ENCODE measurements at regions not wholly inside any gene's neighbourhood (a gene's known extent, or its start where the extent isn't known, plus 50 kb on each side); places are given as distances from the start of the nearest gene placed in this dataset.

DNA sequence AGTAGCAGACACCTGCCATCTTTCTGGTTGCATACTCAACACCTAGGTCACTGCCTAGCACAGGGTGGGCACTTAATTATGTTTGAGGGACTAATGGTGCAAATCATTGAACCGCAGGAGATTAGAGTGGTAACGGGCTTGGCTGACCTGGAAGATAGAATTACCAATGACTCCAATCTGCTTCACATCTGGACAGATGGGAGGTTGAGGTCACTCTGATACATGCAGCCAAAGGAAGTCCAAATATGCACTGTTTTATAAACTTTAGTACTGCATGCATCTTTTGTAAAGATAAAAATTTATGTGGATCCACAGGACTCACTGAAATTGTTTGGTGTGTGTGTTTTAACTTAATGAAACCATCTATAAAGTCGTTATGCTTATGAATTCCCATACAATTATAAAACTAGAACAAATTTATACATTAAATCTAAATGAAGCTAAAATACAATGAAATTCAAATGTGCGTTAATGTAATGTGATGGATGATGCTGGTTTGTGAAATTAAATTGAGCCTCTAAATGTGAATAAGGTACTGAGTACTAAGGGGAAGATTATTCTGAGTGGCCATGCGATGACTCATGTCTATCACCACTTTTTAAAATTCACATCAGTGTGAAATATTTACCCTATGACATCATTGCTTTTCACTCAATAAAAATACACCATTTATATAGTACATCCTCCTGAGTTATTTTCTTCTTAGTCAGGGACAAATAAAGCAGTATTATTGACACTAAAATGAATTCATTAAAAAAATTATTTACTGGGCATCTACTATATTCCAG lies 224.7 kb upstream of the FAM78B start:
- TF ChIP-seq MBD4 (IDR thresholded peaks at IDR 0.05; ENCODE audit: borderline replicate concordance, low read length) = no peak
- no peak for TF ChIP-seq CC2D1A (CRISPR knock-in tag; IDR thresholded peaks at IDR 0.05)
- TF ChIP-seq, protein P1, sequence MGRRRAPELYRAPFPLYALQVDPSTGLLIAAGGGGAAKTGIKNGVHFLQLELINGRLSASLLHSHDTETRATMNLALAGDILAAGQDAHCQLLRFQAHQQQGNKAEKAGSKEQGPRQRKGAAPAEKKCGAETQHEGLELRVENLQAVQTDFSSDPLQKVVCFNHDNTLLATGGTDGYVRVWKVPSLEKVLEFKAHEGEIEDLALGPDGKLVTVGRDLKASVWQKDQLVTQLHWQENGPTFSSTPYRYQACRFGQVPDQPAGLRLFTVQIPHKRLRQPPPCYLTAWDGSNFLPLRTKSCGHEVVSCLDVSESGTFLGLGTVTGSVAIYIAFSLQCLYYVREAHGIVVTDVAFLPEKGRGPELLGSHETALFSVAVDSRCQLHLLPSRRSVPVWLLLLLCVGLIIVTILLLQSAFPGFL (CRISPR knock-in tag; IDR thresholded peaks at IDR 0.05) = no peak
- TF ChIP-seq, protein P2, sequence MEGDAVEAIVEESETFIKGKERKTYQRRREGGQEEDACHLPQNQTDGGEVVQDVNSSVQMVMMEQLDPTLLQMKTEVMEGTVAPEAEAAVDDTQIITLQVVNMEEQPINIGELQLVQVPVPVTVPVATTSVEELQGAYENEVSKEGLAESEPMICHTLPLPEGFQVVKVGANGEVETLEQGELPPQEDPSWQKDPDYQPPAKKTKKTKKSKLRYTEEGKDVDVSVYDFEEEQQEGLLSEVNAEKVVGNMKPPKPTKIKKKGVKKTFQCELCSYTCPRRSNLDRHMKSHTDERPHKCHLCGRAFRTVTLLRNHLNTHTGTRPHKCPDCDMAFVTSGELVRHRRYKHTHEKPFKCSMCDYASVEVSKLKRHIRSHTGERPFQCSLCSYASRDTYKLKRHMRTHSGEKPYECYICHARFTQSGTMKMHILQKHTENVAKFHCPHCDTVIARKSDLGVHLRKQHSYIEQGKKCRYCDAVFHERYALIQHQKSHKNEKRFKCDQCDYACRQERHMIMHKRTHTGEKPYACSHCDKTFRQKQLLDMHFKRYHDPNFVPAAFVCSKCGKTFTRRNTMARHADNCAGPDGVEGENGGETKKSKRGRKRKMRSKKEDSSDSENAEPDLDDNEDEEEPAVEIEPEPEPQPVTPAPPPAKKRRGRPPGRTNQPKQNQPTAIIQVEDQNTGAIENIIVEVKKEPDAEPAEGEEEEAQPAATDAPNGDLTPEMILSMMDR (CRISPR knock-in tag; IDR thresholded peaks at IDR 0.05) = no peak
- peak; percentile 28; the same call in 1 of the 2 replicates for TF ChIP-seq CREB1 (IDR thresholded peaks at IDR 0.05)
- TF ChIP-seq CREB1 (CRISPR knock-in tag; IDR thresholded peaks at IDR 0.05) = no peak
- no peak for TF ChIP-seq BCL6 (CRISPR knock-in tag; IDR thresholded peaks at IDR 0.05)
- TF ChIP-seq, protein P3, sequence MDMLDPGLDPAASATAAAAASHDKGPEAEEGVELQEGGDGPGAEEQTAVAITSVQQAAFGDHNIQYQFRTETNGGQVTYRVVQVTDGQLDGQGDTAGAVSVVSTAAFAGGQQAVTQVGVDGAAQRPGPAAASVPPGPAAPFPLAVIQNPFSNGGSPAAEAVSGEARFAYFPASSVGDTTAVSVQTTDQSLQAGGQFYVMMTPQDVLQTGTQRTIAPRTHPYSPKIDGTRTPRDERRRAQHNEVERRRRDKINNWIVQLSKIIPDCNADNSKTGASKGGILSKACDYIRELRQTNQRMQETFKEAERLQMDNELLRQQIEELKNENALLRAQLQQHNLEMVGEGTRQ (IDR thresholded peaks at IDR 0.05; ENCODE audit: low read depth, low read length) = no peak
- TF ChIP-seq, protein P3 (CRISPR knock-in tag; IDR thresholded peaks at IDR 0.05; ENCODE audit: borderline replicate concordance) = no peak
- no peak for TF ChIP-seq EZH2 (conservative IDR thresholded peaks at IDR 0.05; ENCODE audit: low read depth, low read length)
- no peak for TF ChIP-seq KDM4B (CRISPR knock-in tag; IDR thresholded peaks at IDR 0.05)
- no peak for TF ChIP-seq CREM (IDR thresholded peaks at IDR 0.05)
- no peak for TF ChIP-seq CREM (CRISPR knock-in tag; IDR thresholded peaks at IDR 0.05)
- TF ChIP-seq SP1 (IDR thresholded peaks at IDR 0.05) = no peak
- TF ChIP-seq SP1 (CRISPR knock-in tag; IDR thresholded peaks at IDR 0.05) = no peak
- TF ChIP-seq BORCS8-MEF2B (CRISPR knock-in tag; IDR thresholded peaks at IDR 0.05) = no peak
- TF ChIP-seq, protein P4, sequence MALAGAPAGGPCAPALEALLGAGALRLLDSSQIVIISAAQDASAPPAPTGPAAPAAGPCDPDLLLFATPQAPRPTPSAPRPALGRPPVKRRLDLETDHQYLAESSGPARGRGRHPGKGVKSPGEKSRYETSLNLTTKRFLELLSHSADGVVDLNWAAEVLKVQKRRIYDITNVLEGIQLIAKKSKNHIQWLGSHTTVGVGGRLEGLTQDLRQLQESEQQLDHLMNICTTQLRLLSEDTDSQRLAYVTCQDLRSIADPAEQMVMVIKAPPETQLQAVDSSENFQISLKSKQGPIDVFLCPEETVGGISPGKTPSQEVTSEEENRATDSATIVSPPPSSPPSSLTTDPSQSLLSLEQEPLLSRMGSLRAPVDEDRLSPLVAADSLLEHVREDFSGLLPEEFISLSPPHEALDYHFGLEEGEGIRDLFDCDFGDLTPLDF (CRISPR knock-in tag; IDR thresholded peaks at IDR 0.05) = no peak
- no peak for TF ChIP-seq RFX5 (IDR thresholded peaks at IDR 0.05; ENCODE audit: low read depth, low read length)

All from HepG2 (cell line).